Esophagus squamous epithelium (tissue), 5 donors: ENCODE measurements at regions not wholly inside any gene's neighbourhood (a gene's known extent, or its start where the extent isn't known, plus 50 kb on each side); places are given as distances from the start of the nearest gene placed in this dataset.

Source experiments
- DNase-seq: peaks from one replicate; lab custom pipeline; 2025; lab: John Stamatoyannopoulos, UW
- H3K27ac ChIP-seq, 4 donors: fragments of 200-600 bp; sonication (generic); one replicate each; pipeline ENCODE4 v1.5.1; 2016 to 2019; ENCODE audit warnings: mild to moderate bottlenecking in 1 of 4
- H3K27me3 ChIP-seq, 4 donors: fragments of 200-600 bp; sonication (generic); 1 replicate in 3 of 4; 2 replicates in 1 of 4; pipeline versions ENCODE4 v1.5.1 to v1.6.0; 2017 to 2021; ENCODE audit warnings: antibody characterized with exemption in 1 of 4
- H3K36me3 ChIP-seq, 3 donors: fragments of 200-600 bp; sonication (generic); one replicate each; pipeline ENCODE4 v1.5.1; 2016 to 2019
- H3K4me1 ChIP-seq, 3 donors: fragments of 200-600 bp; sonication (generic); one replicate each; pipeline ENCODE4 v1.5.1; 2017 to 2019
- H3K4me3 ChIP-seq, 4 donors: fragments of 200-600 bp; sonication (generic); 1 replicate in 3 of 4; 2 replicates in 1 of 4; pipeline ENCODE4 v1.5.1; 2016 to 2019; ENCODE audit warnings: mild to moderate bottlenecking in 2 of 4, moderate library complexity in 1 of 4
- H3K9me3 ChIP-seq, 3 donors: fragments of 200-600 bp; sonication (generic); one replicate each; pipeline ENCODE4 v1.5.1; 2016 to 2019
- CTCF ChIP-seq, 6 experiments: fragments of 450-650 bp in 4 of 6; fragments of 200-600 bp in 2 of 6; sonication (generic) in 2 of 6; IDR thresholded peaks; one replicate each; pipeline ENCODE4 v1.5.1; 2016 to 2019; ENCODE audit warnings: antibody characterized with exemption in 6 of 6, mild to moderate bottlenecking in 4 of 6, moderate library complexity in 4 of 6
- POLR2A ChIP-seq, 4 donors: fragments of 450-650 bp; IDR thresholded peaks; one replicate each; pipeline ENCODE4 v1.6.1; 2017; ENCODE audit warnings: antibody characterized with exemption in 4 of 4, mild to moderate bottlenecking in 4 of 4, moderate library complexity in 3 of 4
- WGBS, 2 donors: methylation state at CpG; one replicate each; pipeline ENCODE4 v1.1.5; 2018; 5-methylcytosine and 5-hydroxymethylcytosine counted together
- intact Hi-C: fragments of 100-400 bp; cut with DNase I; formaldehyde crosslinking; loops from one replicate; pipeline ENCODE4 v1.15.0; 2022
- donor health status: DM: yes; HTN: yes; CAD: no.

GRCh38 chr6:95413789-95414188, 163.5 kb upstream of the MANEA start:
- TF ChIP-seq POLR2A (IDR thresholded peaks at IDR 0.05) (no peak), CTCF (IDR thresholded peaks at IDR 0.05) (no peak)
- Histone ChIP-seq H3K27me3 (no peaks in the 10 kb centered on the region), H3K9me3 (no peaks in the 10 kb centered on the region), H3K4me3 (no peak overlapping the region), H3K27ac (no peak overlapping the region), H3K36me3 (no peaks in the 10 kb centered on the region), H3K4me1 (no peaks in the 10 kb centered on the region)
- intact Hi-C loops = no loop called here
- DNase-seq = no peak
- WGBS, 2 donors = 37 to 41% methylated on average over 2 of the region's 2 CpGs

GRCh38 chr6:95417856-95418255, 159.5 kb upstream of the MANEA start:
- H3K4me3 ChIP-seq = no peak overlapping the region
- no peak for DNase-seq
- intact Hi-C loops = no loop called here
- WGBS, 2 donors = 0% methylated on average over 1 of the region's 1 CpG
- no peak overlapping the region for H3K27ac ChIP-seq
- H3K9me3 ChIP-seq = peaks cover 0 to 13% (median 0%) of the 10 kb centered on the region in 3 donors
- no peak for TF ChIP-seq CTCF (IDR thresholded peaks at IDR 0.05)
- no peak for TF ChIP-seq POLR2A (IDR thresholded peaks at IDR 0.05)
- H3K36me3 ChIP-seq = no peaks in the 10 kb centered on the region
- no peaks in the 10 kb centered on the region for H3K27me3 ChIP-seq
- no peaks in the 10 kb centered on the region for H3K4me1 ChIP-seq

DNA sequence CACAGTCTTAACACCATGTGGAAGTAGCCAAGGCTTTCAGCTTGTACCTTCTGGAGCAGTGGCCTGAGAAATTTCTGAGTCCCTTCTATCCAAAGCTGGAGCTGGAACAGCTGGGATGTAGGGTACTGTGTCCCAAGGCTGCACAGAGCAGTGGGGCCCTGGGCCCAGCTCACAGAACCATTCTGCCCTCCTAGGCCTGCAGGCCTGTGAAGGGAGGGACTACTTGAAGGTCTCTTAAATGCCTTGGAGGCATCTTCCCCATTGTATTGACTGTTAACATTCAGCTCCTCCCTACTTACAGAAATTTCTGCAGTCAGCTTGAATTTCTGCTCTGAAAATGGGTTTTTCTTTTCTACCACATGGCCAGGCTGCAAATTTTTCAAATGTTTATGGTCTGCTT, 156.5 kb upstream of the MANEA start:
- no peaks in the 10 kb centered on the region for H3K27me3 ChIP-seq
- no peak for DNase-seq
- peaks cover 0 to 13% (median 0%) of the 10 kb centered on the region in 3 donors for H3K9me3 ChIP-seq
- H3K4me3 ChIP-seq = no peak overlapping the region
- TF ChIP-seq POLR2A (IDR thresholded peaks at IDR 0.05) (no peak), CTCF (IDR thresholded peaks at IDR 0.05) (no peak)
- no peaks in the 10 kb centered on the region for H3K36me3 ChIP-seq
- no peaks in the 10 kb centered on the region for H3K4me1 ChIP-seq
- intact Hi-C loops = no loop called here
- no peak overlapping the region for H3K27ac ChIP-seq

- no peak overlapping the region for H3K4me3 ChIP-seq
- H3K36me3 ChIP-seq = no peaks in the 10 kb centered on the region
- intact Hi-C loops = no loop called here
- peaks cover 0 to 13% (median 0%) of the 10 kb centered on the region in 3 donors for H3K9me3 ChIP-seq
- TF ChIP-seq POLR2A (IDR thresholded peaks at IDR 0.05) (no peak), CTCF (IDR thresholded peaks at IDR 0.05) (no peak)
- 53 to 69% methylated on average over 1 of the region's 1 CpG for WGBS, 2 donors
- H3K27me3 ChIP-seq = no peaks in the 10 kb centered on the region
- H3K27ac ChIP-seq = no peak overlapping the region
- no peaks in the 10 kb centered on the region for H3K4me1 ChIP-seq
- DNase-seq = no peak
These were observed 154.0 kb upstream of the MANEA start for GRCh38 chr6:95423331-95423730.

GRCh38 chr6:95431637-95432228, 145.6 kb upstream of the MANEA start:
- no peaks in the 10 kb centered on the region for H3K36me3 ChIP-seq
- 33 to 41% methylated on average over 2 of the region's 2 CpGs for WGBS, 2 donors
- H3K27me3 ChIP-seq = no peaks in the 10 kb centered on the region
- no peak for DNase-seq
- H3K27ac ChIP-seq = no peak overlapping the region
- H3K4me1 ChIP-seq = no peaks in the 10 kb centered on the region
- H3K9me3 ChIP-seq = no peaks in the 10 kb centered on the region
- TF ChIP-seq POLR2A (IDR thresholded peaks at IDR 0.05) (no peak), CTCF (IDR thresholded peaks at IDR 0.05) (peak; percentile 44 to 74 (median 61))
- H3K4me3 ChIP-seq = no peak overlapping the region
- intact Hi-C loops = no loop called here
